HG03442 (cell line): ENCODE measurements at regions not wholly inside any gene's neighbourhood (a gene's known extent, or its start where the extent isn't known, plus 50 kb on each side); places are given as distances from the start of the nearest gene placed in this dataset.
"Not testable (repeated sequence)": the region's sequence is repeated elsewhere in the genome, so short reads cannot be mapped to it uniquely, and the experiment has no call there.

Source experiments
- ATAC-seq: cut with Tn5 transposase; IDR thresholded peaks from one replicate; pipeline ENCODE4 v1.9.1; 2021; ENCODE audit warnings: mild to moderate bottlenecking, moderate library complexity; ENCODE audit not compliant: unreplicated experiment

DNA sequence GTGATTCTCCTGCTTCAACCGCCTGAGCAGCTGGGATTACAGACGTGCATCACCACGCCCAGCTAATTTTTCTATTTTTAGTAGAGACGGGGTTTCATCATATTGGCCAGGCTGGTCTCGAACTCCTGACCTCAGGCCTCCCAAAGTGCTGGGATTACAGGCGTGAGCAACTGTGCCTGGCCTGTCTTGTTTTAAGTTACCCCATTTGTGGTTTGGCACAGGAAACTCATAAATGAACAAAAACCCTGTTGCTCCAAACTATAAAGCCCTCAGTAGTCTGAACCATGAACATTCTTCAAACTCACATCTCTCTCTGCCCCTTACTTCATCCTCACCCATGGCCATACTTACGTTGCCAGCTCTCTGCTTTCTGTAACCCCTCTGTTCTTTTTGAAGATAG is 61.7 kb downstream of the RHOU start:
- ATAC-seq = not testable (repeated sequence)

- ATAC-seq = no peak
Observed at GRCh38 chr1:228798035-228798434, 62.8 kb downstream of the RHOU start.

GRCh38 chr1:228798548-228798947 is 63.3 kb downstream of the RHOU start:
- ATAC-seq = no peak

DNA sequence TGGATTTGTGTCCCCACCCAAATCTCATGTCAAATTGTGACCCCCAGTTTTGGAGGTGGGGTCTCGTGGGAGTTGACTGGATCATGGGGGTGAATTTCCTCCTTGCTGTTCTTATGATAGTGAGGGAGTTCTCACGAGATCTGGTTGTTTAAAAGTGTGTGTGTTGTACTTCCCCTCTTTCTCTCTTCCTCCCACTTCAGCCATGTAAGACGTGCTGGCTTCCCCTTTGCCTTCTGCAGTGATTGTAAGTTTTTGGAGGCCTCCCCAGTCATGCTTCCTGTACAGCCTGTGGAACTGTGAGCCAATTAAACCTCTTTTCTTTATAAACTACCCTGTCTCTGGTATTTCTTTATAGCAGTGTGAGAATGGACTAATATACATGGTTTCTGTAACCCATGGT is 64.6 kb downstream of the RHOU start:
- ATAC-seq = no peak

GRCh38 chr1:228801068-228801467 is 65.8 kb downstream of the RHOU start:
- no peak for ATAC-seq

- ATAC-seq = no peak
Observed at GRCh38 chr1:228802386-228803220, 67.3 kb downstream of the RHOU start.

- ATAC-seq = no peak
Observed at GRCh38 chr1:228803421-228803820, 68.1 kb downstream of the RHOU start.

- no peak for ATAC-seq
Observed at GRCh38 chr1:228804173-228804572, 68.9 kb downstream of the RHOU start.

GRCh38 chr1:228804640-228805413 is 69.5 kb downstream of the RHOU start:
- ATAC-seq = no peak

DNA sequence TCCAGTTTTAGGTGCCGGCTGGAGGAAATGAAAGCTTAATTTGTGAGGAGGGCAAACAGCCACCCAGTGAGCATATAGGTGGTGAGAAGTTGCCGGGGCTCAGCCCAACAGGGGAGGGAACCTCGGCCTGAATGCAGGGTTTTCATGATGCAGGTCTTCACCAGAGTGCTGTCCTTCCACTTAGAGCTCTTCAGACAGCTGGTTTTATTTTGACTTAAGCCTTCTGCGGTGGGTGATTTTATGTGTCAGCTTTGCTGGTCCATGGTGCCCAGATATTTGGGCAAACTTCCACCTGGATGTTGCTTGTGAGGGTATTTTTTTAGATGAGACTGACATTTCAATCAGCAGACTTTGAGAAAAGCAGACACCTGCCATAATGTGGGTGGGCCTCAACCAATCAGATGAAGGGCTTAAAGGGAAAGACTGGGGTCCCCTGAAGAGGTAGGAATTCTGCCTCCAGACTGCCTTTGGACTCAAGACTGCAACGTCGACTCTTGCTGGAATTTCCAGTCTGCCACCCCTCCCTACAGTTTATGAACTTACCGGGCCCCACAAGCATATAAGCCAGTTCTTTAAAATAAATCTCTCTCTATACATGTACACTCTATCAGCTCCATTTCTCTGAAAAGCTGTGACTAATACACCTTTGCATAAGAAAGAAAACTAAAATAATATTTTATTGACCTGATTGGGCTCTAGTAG is 72.8 kb downstream of the RHOU start:
- no peak for ATAC-seq

GRCh38 chr1:228809621-228810394 is 74.5 kb downstream of the RHOU start:
- ATAC-seq = no peak

- no peak for ATAC-seq
Observed at GRCh38 chr1:228810395-228810758, 75.1 kb downstream of the RHOU start.

- ATAC-seq = no peak
Observed at GRCh38 chr1:228810878-228811711, 75.8 kb downstream of the RHOU start.

DNA sequence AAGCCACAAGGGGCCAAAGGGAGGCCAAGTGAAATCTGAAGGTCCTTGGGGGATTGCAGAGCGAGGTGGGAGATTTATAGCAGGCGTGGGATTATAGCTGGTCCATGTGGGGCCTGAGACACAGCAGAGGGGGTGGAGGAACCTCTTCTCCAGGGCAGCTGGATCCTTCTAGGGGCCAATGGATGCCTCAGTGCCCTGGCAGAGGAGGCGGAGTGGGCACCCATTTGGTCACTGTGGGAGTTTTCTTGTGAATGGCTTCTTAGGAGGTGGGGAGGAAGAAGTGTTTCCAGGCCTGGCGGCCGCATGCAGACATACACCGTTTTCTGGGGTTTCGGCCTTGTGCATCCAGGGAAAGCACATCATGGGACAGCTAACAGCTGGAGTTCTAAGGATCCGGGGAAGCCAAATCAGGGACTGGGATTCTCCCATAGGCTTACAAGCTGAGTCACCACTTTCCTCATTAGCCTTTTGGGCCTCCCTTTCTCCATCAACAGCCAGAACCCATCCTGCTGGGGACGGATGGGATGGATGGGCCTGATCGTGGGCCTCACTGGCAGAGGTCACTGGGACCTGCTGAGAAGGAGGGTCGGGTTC is 76.5 kb downstream of the RHOU start:
- no peak for ATAC-seq

DNA sequence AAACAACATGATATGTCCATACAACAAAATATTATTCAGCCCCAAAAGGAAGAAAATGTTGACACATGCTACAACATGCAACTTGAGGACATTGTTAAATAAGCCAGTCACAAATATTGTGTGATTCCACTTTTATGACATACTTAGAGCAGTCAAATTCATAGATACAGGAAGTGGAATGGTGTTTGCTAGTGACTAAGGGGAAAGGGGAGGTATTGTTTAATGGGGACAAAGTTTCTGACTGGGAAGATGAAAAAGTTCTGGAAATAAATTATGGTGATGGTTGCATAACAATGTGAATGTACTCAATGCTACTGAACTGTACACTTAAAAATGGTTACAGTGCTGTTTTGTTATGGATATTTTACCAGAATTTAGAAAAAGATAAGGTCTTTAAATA is 77.7 kb downstream of the RHOU start:
- no peak for ATAC-seq

GRCh38 chr1:228814176-228814575 is 78.9 kb downstream of the RHOU start:
- no peak for ATAC-seq

- no peak for ATAC-seq
Observed at GRCh38 chr1:228818296-228818695, 83.0 kb downstream of the RHOU start.

- ATAC-seq = no peak
Observed at GRCh38 chr1:228818928-228819630, 83.8 kb downstream of the RHOU start.

DNA sequence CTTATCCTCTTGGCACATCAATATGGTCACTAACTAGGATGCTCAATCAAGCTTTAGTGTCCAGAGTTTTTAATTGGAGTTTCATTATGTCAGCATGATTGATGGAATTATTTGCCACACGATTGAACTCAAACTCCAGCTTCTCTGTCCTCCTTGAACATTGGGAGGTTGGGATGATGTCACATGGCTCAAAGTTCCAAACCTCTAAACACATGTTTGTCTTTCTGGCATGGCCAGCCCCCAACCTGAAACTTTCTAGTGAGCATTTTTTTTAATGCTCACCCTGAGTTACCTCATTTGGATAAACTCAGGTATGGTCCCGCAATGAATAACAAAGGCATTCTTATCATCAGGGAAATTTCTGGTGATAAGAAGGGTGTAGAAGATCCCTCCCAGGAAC is 86.0 kb downstream of the RHOU start:
- no peak for ATAC-seq
